B cell (primary cell): ENCODE measurements at regions not wholly inside any gene's neighbourhood (a gene's known extent, or its start where the extent isn't known, plus 50 kb on each side); places are given as distances from the start of the nearest gene placed in this dataset.
"Not testable (repeated sequence)": the region's sequence is repeated elsewhere in the genome, so short reads cannot be mapped to it uniquely, and the experiment has no call there.

ENCODE experiments used
- ATAC-seq: fragments of 200-7000 bp; cut with Tn5 transposase; one replicate; pipeline ENCODE4 v1.10.0; 2021; ENCODE audit warnings: low read depth, mild to moderate bottlenecking, moderate number of reproducible peaks, moderate library complexity
- CTCF ChIA-PET: fragments of 350-600 bp; sonication (Branson Sonifier 250); formaldehyde crosslinking; loops from one replicate; lab custom pipeline; 2021; ENCODE audit warnings: antibody characterized with exemption, inconsistent platforms; lab: Charles Lee
- POLR2A ChIA-PET: fragments of 350-600 bp; sonication (Branson Sonifier 250); formaldehyde crosslinking; loops from one replicate; lab custom pipeline; 2021; ENCODE audit warnings: antibody characterized with exemption; lab: Charles Lee
- DNase-seq: peaks from one replicate; pipeline ENCODE4 v3.0.0; 2013
- H2AFZ ChIP-seq: 2 replicates; pipeline ENCODE4 v1.6.1; 2012; ENCODE audit warnings: mild to moderate bottlenecking, low read depth, low read length; ENCODE audit not compliant: insufficient read depth, poor library complexity, severe bottlenecking
- H3K27ac ChIP-seq, 2 donors: 1 replicate in 1 of 2; 2 replicates in 1 of 2; pipeline ENCODE4 v1.5.1; 2012 to 2013; ENCODE audit warnings: low read length in 2 of 2, mild to moderate bottlenecking in 2 of 2, moderate library complexity in 1 of 2
- H3K27me3 ChIP-seq, 4 experiments: fragments of 200-600 bp in 1 of 4; sonication (generic) in 1 of 4; replicated peaks in 1 of 4; 1 replicate in 2 of 4; 2 replicates in 2 of 4; pipeline versions ENCODE4 v1.6.1 to v1.7.0; 2013 to 2016; ENCODE audit warnings: low read length in 3 of 4, mild to moderate bottlenecking in 2 of 4, mixed read lengths in 1 of 4, moderate library complexity in 1 of 4; ENCODE audit not compliant: insufficient read depth in 4 of 4, control insufficient read depth in 3 of 4; ENCODE audit errors: control extremely low read depth in 1 of 4
- H3K36me3 ChIP-seq, 2 experiments: replicated peaks in 1 of 2; 1 replicate in 1 of 2; 2 replicates in 1 of 2; pipeline versions ENCODE4 v1.6.1 to v1.7.1; 2013; ENCODE audit warnings: low read length in 1 of 2; ENCODE audit not compliant: insufficient read depth in 2 of 2, control insufficient read depth in 1 of 2; ENCODE audit errors: control extremely low read depth in 1 of 2, extremely low read depth in 1 of 2
- H3K4me1 ChIP-seq, 2 donors: fragments of 200-600 bp in 1 of 2; sonication (generic) in 1 of 2; 1 replicate in 1 of 2; 2 replicates in 1 of 2; pipeline versions ENCODE4 v1.5.1 to v1.6.1; 2013 to 2017; ENCODE audit warnings: low read length in 2 of 2; ENCODE audit not compliant: control insufficient read depth in 2 of 2, insufficient read depth in 2 of 2
- H3K4me2 ChIP-seq: replicated peaks from 2 replicates; pipeline ENCODE3; 2012; ENCODE audit warnings: mild to moderate bottlenecking, low read depth, low read length; ENCODE audit not compliant: poor library complexity, severe bottlenecking
- H3K4me3 ChIP-seq, 5 experiments: fragments of 200-600 bp in 1 of 5; sonication (generic) in 1 of 5; 1 replicate in 3 of 5; 2 replicates in 2 of 5; pipeline versions ENCODE4 v1.5.1 to v1.7.0; 2011 to 2016; ENCODE audit warnings: low read length in 4 of 5, mild to moderate bottlenecking in 4 of 5, low read depth in 2 of 5, control low read depth in 1 of 5, moderate library complexity in 1 of 5; ENCODE audit not compliant: insufficient read depth in 1 of 5; ENCODE audit errors: control extremely low read depth in 1 of 5, extremely low read depth in 1 of 5
- H3K79me2 ChIP-seq: fragments of 200-600 bp; sonication (generic); one replicate; pipeline ENCODE4 v1.6.0; 2016; ENCODE audit warnings: low read length; ENCODE audit not compliant: control insufficient read depth, insufficient read depth
- H3K9ac ChIP-seq: fragments of 200-600 bp; sonication (generic); 2 replicates; pipeline ENCODE4 v1.6.1; 2017; ENCODE audit warnings: mild to moderate bottlenecking, low read length, moderate library complexity
- H3K9me3 ChIP-seq, 3 donors: one replicate each; pipeline versions ENCODE4 v1.6.1 to v1.7.1; 2013; ENCODE audit warnings: low read length in 2 of 3; ENCODE audit not compliant: control insufficient read depth in 2 of 3, insufficient read depth in 1 of 3; ENCODE audit errors: control extremely low read depth in 1 of 3
- H4K20me1 ChIP-seq: 2 replicates; pipeline ENCODE4 v1.6.0; 2012; ENCODE audit warnings: mild to moderate bottlenecking, low read length; ENCODE audit not compliant: insufficient read depth, control insufficient read depth, poor library complexity, severe bottlenecking
- H3K27ac Mint-ChIP-seq: one replicate; pipeline ENCODE4 v1.8.0; 2021; ENCODE audit warnings: mixed read lengths
- H3K27me3 Mint-ChIP-seq: one replicate; pipeline ENCODE4 v1.8.0; 2021; ENCODE audit warnings: mixed read lengths
- H3K4me1 Mint-ChIP-seq: one replicate; pipeline ENCODE4 v1.8.0; 2021; ENCODE audit warnings: mixed read lengths
- H3K4me3 Mint-ChIP-seq: one replicate; pipeline ENCODE4 v1.8.0; 2021; ENCODE audit warnings: mixed read lengths
- H3K9me3 Mint-ChIP-seq: one replicate; pipeline ENCODE4 v1.8.0; 2022; ENCODE audit warnings: mixed read lengths; ENCODE audit not compliant: insufficient read depth
- CTCF ChIP-seq: fragments of 200-600 bp; IDR thresholded peaks from one replicate; pipeline ENCODE4 v1.8.0; 2022; ENCODE audit warnings: antibody characterized with exemption, mild to moderate bottlenecking
- EZH2 ChIP-seq: IDR thresholded peaks from 2 replicates; pipeline ENCODE4 v1.6.1; 2012; ENCODE audit warnings: borderline replicate concordance, low read depth, mild to moderate bottlenecking, moderate library complexity, low read length; ENCODE audit not compliant: insufficient read depth, poor library complexity, severe bottlenecking
- WGBS: methylation state at CpG from one replicate; pipeline ENCODE4 v1.1.5; 2013; ENCODE audit warnings: missing lambda C conversion rate; ENCODE audit not compliant: insufficient coverage; 5-methylcytosine and 5-hydroxymethylcytosine counted together
- intact Hi-C: fragments of 100-400 bp; cut with micrococcal nuclease; formaldehyde crosslinking; loops from one replicate; pipeline ENCODE4 v1.10.0; 2022

- Mint-ChIP-seq H3K27me3 (no peaks in the 10 kb centered on the region), H3K27ac (no peak overlapping the region), H3K9me3 (no peaks in the 10 kb centered on the region), H3K4me1 (no peaks in the 10 kb centered on the region), H3K4me3 (no peak overlapping the region)
- intact Hi-C loops = no loop called here
- Histone ChIP-seq H3K36me3 (no peaks in the 10 kb centered on the region), H4K20me1 (no peaks in the 10 kb centered on the region), H3K4me2 (no peak overlapping the region), H3K4me3 (no peak overlapping the region), H3K27me3 (no peaks in the 10 kb centered on the region), H3K9me3 (no peaks in the 10 kb centered on the region), H2AFZ (no peak overlapping the region), H3K9ac (no peak overlapping the region), H3K4me1 (no peaks in the 10 kb centered on the region), H3K27ac (no peak overlapping the region), H3K79me2 (no peaks in the 10 kb centered on the region)
- WGBS = no CpG with 5 or more reads among the region's 2 CpGs
- ChIA-PET POLR2A (no interaction called here), CTCF (no interaction called here)
- ATAC-seq = no peak
- DNase-seq = no peak
- no peak for TF ChIP-seq EZH2
- no peak for TF ChIP-seq CTCF
Observed at GRCh38 chr10:55551603-55552002, 750.6 kb upstream of the PCDH15 start.

DNA sequence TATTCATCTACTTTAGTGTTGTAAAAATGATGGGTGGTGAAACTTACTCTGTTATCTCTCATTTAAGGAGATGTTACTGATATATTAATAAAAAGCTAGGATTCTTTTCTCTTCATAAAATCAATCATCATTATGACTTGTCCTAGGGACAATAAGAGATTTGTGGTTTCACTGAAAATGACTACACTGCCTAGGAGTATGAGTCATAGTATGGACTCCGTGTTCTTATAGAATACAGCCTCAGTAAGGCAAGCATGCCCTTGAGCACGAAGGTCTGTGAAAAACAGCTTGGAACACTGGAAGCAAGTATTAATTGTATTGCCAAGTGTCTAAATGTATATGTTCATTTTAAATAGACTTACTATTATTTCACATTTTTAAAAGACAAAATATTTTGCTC lies 749.2 kb upstream of the PCDH15 start:
- DNase-seq (no peak), ATAC-seq (no peak)
- POLR2A ChIA-PET = no interaction called here
- Mint-ChIP-seq H3K27me3 (no peaks in the 10 kb centered on the region), H3K4me1 (no peaks in the 10 kb centered on the region), H3K27ac (no peak overlapping the region), H3K4me3 (no peak overlapping the region), H3K9me3 (no peaks in the 10 kb centered on the region)
- no peak overlapping the region for H3K9ac ChIP-seq
- H3K27ac ChIP-seq = no peak overlapping the region
- CTCF ChIA-PET = no interaction called here
- no peak overlapping the region for H2AFZ ChIP-seq
- no peaks in the 10 kb centered on the region for H3K27me3 ChIP-seq
- H3K4me1 ChIP-seq = no peaks in the 10 kb centered on the region
- no peak overlapping the region for H3K4me2 ChIP-seq
- no CpG with 5 or more reads among the region's 2 CpGs for WGBS
- no peaks in the 10 kb centered on the region for H3K36me3 ChIP-seq
- intact Hi-C loops = no loop called here
- H3K79me2 ChIP-seq = no peaks in the 10 kb centered on the region
- no peak overlapping the region for H3K4me3 ChIP-seq
- TF ChIP-seq CTCF (no peak), EZH2 (no peak)
- H4K20me1 ChIP-seq = no peaks in the 10 kb centered on the region
- H3K9me3 ChIP-seq = no peaks in the 10 kb centered on the region

- H4K20me1 ChIP-seq, DNase-seq, H2AFZ ChIP-seq, H3K4me3 ChIP-seq, ATAC-seq, H3K27ac Mint-ChIP-seq, H3K9ac ChIP-seq, H3K36me3 ChIP-seq, H3K27ac ChIP-seq, H3K9me3 ChIP-seq, H3K79me2 ChIP-seq, H3K27me3 ChIP-seq, H3K9me3 Mint-ChIP-seq, H3K4me3 Mint-ChIP-seq, H3K4me2 ChIP-seq, H3K27me3 Mint-ChIP-seq, CTCF ChIA-PET, H3K4me1 Mint-ChIP-seq, POLR2A ChIA-PET, intact Hi-C loops, H3K4me1 ChIP-seq: not testable (repeated sequence)
- WGBS = 94% methylated on average over 5 of the region's 7 CpGs
Observed at GRCh38 chr10:55537497-55537896, 736.5 kb upstream of the PCDH15 start.
